ENCODE measurements at regions not wholly inside any gene's neighbourhood (a gene's known extent, or its start where the extent isn't known, plus 50 kb on each side); places are given as distances from the start of the nearest gene placed in this dataset.

- TF ChIP-seq CTCF (IDR thresholded peaks at IDR 0.05; ENCODE audit: low read depth, low read length), result no peak
- no peak for DNase-seq (ENCODE audit: low read depth in 2 of 2)
Observed at GRCh38 chr4:111871802-111872201, 273.5 kb upstream of the FAM241A start.

DNA sequence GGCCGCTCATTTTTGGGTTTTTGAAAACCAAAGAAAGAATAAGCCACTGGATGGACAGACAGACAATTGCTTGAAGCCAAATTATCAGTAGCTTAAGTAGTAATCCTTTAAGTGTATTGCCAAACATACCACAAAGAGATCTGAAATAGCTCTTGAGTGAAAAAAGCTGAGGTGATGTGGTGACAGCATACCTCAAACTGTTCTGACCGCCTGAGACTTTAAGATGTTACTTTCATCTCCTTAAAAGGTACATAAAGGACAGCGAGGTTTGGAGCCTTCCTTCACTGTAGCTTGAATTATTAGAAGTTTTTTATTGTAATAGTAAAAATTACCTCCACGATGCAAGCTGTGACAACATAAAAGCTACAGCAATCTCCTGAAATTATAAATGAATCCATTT is 271.5 kb upstream of the FAM241A start:
- TF ChIP-seq CTCF (IDR thresholded peaks at IDR 0.05; ENCODE audit: low read depth, low read length), result no peak
- H3K4me3 ChIP-seq (replicated peaks in 1 of 2; ENCODE audit: low read depth in 2 of 2, low read length in 2 of 2), result no peak overlapping the region
- DNase-seq (ENCODE audit: low read depth in 2 of 2), result no peak

More at GRCh38 chr4:111871802-111872201, 273.5 kb upstream of the FAM241A start:
- no peak overlapping the region for H3K4me3 ChIP-seq (replicated peaks in 1 of 2; ENCODE audit: low read depth in 2 of 2, low read length in 2 of 2)

- H3K4me3 ChIP-seq (replicated peaks in 1 of 2; ENCODE audit: low read depth in 2 of 2, low read length in 2 of 2), result no peak overlapping the region
- TF ChIP-seq CTCF (IDR thresholded peaks at IDR 0.05; ENCODE audit: low read depth, low read length), result no peak
- no peak for DNase-seq (ENCODE audit: low read depth in 2 of 2)
Observed at GRCh38 chr4:111879539-111879938, 265.7 kb upstream of the FAM241A start.

DNA sequence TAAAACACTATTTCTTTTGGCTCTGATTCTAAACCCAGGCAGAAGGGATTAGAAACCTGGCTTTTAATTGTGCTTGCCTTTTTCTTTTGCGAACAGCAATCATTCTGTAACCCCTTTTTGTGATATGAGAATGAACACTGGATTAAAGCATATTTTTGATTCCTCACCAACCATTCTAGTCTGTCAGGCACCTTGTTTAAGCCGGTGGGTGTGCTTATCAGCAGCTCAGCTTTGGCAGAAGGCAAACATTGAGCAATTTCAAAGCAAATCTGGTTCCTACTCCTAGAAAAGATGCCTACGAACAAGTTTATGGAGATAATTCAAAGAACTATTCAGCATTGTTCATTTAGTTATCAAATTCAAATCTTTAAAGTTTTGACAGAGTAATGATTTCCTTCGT is 265.1 kb upstream of the FAM241A start:
- H3K4me3 ChIP-seq (replicated peaks in 1 of 2; ENCODE audit: low read depth in 2 of 2, low read length in 2 of 2), result no peak overlapping the region
- no peak for TF ChIP-seq CTCF (IDR thresholded peaks at IDR 0.05; ENCODE audit: low read depth, low read length)

GRCh38 chr4:111883557-111883999 is 261.7 kb upstream of the FAM241A start:
- no peak for TF ChIP-seq CTCF (IDR thresholded peaks at IDR 0.05; ENCODE audit: low read depth, low read length)
- no peak overlapping the region for H3K4me3 ChIP-seq (replicated peaks in 1 of 2; ENCODE audit: low read depth in 2 of 2, low read length in 2 of 2)
- DNase-seq (ENCODE audit: low read depth in 2 of 2), result no peak

More for the DNA sequence above, 265.1 kb upstream of the FAM241A start:
- DNase-seq (ENCODE audit: low read depth in 2 of 2), result no peak

GRCh38 chr4:111890412-111890811 is 254.8 kb upstream of the FAM241A start:
- no peak for TF ChIP-seq CTCF (IDR thresholded peaks at IDR 0.05; ENCODE audit: low read depth, low read length)
- no peak overlapping the region for H3K4me3 ChIP-seq (replicated peaks in 1 of 2; ENCODE audit: low read depth in 2 of 2, low read length in 2 of 2)
- no peak for DNase-seq (ENCODE audit: low read depth in 2 of 2)

DNA sequence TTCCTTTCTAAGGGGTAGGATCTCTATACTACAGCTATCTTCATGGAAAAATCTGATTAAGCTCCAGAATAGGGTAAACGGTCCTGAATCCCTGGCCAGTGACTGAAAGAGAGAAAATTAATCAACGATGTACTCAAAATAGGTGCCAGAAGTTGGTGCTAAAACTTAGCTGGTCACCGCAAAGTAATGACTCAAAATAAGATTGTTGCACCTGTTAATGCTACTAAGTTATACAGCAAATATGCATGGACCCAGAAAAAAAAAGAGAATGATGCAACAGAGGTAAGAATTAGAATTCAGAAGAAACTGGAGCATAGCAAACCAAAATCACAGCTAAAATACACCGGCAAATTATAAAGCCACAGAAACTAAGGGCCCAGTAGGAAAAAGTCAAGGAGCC is 239.7 kb upstream of the FAM241A start:
- no peak for DNase-seq (ENCODE audit: low read depth in 2 of 2)
- no peak overlapping the region for H3K4me3 ChIP-seq (replicated peaks in 1 of 2; ENCODE audit: low read depth in 2 of 2, low read length in 2 of 2)
- TF ChIP-seq CTCF (IDR thresholded peaks at IDR 0.05; ENCODE audit: low read depth, low read length), result no peak
